ENCODE measurements at regions not wholly inside any gene's neighbourhood (a gene's known extent, or its start where the extent isn't known, plus 50 kb on each side); places are given as distances from the start of the nearest gene placed in this dataset.

DNA sequence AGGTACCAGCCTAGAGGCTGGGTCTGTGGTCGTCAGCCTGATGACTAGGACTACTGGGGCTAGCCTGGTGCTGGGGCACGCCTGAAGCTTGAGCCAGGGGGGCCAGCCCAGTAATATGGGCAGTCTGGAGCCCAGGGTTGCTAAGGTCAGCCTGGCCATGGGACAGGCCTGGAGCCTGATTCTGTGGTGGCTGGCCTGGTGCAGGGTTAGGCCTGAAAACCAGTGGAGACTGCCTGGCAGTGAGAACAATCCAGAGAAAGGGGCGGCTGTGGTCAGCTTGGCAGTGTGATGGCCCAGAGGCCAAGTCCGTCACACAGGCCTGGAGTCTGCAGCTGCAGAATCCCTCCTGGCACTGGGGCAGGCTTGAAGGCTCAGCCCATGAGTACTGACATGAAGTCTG lies 445.8 kb downstream of the SATB2 start:
- TF ChIP-seq, protein P1, sequence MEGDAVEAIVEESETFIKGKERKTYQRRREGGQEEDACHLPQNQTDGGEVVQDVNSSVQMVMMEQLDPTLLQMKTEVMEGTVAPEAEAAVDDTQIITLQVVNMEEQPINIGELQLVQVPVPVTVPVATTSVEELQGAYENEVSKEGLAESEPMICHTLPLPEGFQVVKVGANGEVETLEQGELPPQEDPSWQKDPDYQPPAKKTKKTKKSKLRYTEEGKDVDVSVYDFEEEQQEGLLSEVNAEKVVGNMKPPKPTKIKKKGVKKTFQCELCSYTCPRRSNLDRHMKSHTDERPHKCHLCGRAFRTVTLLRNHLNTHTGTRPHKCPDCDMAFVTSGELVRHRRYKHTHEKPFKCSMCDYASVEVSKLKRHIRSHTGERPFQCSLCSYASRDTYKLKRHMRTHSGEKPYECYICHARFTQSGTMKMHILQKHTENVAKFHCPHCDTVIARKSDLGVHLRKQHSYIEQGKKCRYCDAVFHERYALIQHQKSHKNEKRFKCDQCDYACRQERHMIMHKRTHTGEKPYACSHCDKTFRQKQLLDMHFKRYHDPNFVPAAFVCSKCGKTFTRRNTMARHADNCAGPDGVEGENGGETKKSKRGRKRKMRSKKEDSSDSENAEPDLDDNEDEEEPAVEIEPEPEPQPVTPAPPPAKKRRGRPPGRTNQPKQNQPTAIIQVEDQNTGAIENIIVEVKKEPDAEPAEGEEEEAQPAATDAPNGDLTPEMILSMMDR (IDR thresholded peaks at IDR 0.05) = no peak
- TF ChIP-seq POLR2A (IDR thresholded peaks at IDR 0.05) = no peak
